CD14-positive monocyte (primary cell): ENCODE measurements at regions not wholly inside any gene's neighbourhood (a gene's known extent, or its start where the extent isn't known, plus 50 kb on each side); places are given as distances from the start of the nearest gene placed in this dataset.

Experiments
- DNase-seq, 3 donors: peaks; one replicate each; pipeline ENCODE4 v3.0.0-alpha.2; 2011 to 2022
- H2AFZ ChIP-seq: 2 replicates; pipeline ENCODE4 v1.6.0; 2012; ENCODE audit warnings: mild to moderate bottlenecking, low read depth, low read length, inconsistent platforms; ENCODE audit not compliant: insufficient read depth, poor library complexity, severe bottlenecking
- H3K27ac ChIP-seq, 2 donors: 1 replicate in 1 of 2; 2 replicates in 1 of 2; pipeline ENCODE4 v1.5.1; 2012 to 2013; ENCODE audit warnings: low read length in 2 of 2, control low read depth in 1 of 2, inconsistent platforms in 1 of 2, low read depth in 1 of 2, mild to moderate bottlenecking in 1 of 2
- H3K27me3 ChIP-seq, 2 donors: one replicate each; pipeline versions ENCODE4 v1.6.0 to v1.6.1; 2011 to 2013; ENCODE audit warnings: low read length in 2 of 2; ENCODE audit not compliant: control insufficient read depth in 2 of 2, insufficient read depth in 2 of 2
- H3K36me3 ChIP-seq, 2 donors: replicated peaks in 1 of 2; 1 replicate in 1 of 2; 2 replicates in 1 of 2; pipeline versions ENCODE4 v1.5.1 to v1.6.1; 2012 to 2013; ENCODE audit warnings: low read length in 2 of 2, control low read depth in 1 of 2, inconsistent platforms in 1 of 2, mild to moderate bottlenecking in 1 of 2; ENCODE audit not compliant: insufficient read depth in 2 of 2, control insufficient read depth in 1 of 2
- H3K4me1 ChIP-seq, 2 donors: 1 replicate in 1 of 2; 2 replicates in 1 of 2; pipeline versions ENCODE4 v1.5.1 to v1.6.1; 2012 to 2013; ENCODE audit warnings: low read length in 2 of 2, control low read depth in 1 of 2, inconsistent platforms in 1 of 2, mild to moderate bottlenecking in 1 of 2, moderate library complexity in 1 of 2; ENCODE audit not compliant: insufficient read depth in 2 of 2, control insufficient read depth in 1 of 2
- H3K4me2 ChIP-seq: replicated peaks from 2 replicates; pipeline ENCODE3; 2012; ENCODE audit warnings: low read length, moderate library complexity, mild to moderate bottlenecking; ENCODE audit not compliant: poor library complexity, severe bottlenecking; ENCODE audit errors: extremely low read depth
- H3K4me3 ChIP-seq, 3 experiments: fragments of 200-600 bp in 1 of 3; sonication (generic) in 1 of 3; replicated peaks in 1 of 3; 1 replicate in 2 of 3; 2 replicates in 1 of 3; pipeline ENCODE4 v1.5.1; 2011 to 2013; ENCODE audit warnings: low read length in 3 of 3, mild to moderate bottlenecking in 3 of 3, control low read depth in 2 of 3, low read depth in 2 of 3, inconsistent platforms in 1 of 3, moderate library complexity in 1 of 3
- H3K79me2 ChIP-seq: 2 replicates; pipeline ENCODE4 v1.6.0; 2012; ENCODE audit warnings: mild to moderate bottlenecking, control low read depth, inconsistent platforms, low read length, moderate library complexity; ENCODE audit not compliant: insufficient read depth
- H3K9ac ChIP-seq: 2 replicates; pipeline ENCODE4 v1.6.0; 2017; ENCODE audit warnings: low read length, mild to moderate bottlenecking; ENCODE audit not compliant: insufficient read depth, poor library complexity, severe bottlenecking
- H3K9me3 ChIP-seq, 2 donors: replicated peaks in 1 of 2; 1 replicate in 1 of 2; 2 replicates in 1 of 2; pipeline versions ENCODE4 v1.5.1 to v1.6.1; 2012 to 2013; ENCODE audit warnings: low read length in 2 of 2, control low read depth in 1 of 2; ENCODE audit not compliant: control insufficient read depth in 1 of 2, insufficient read depth in 1 of 2
- H4K20me1 ChIP-seq: 2 replicates; pipeline ENCODE4 v1.6.0; 2012; ENCODE audit warnings: mild to moderate bottlenecking, low read length, control low read depth, moderate library complexity; ENCODE audit not compliant: insufficient read depth
- H3K27ac Mint-ChIP-seq, 7 donors: one replicate each; pipeline ENCODE4 v1.8.0; 2020; ENCODE audit warnings: mild to moderate bottlenecking in 7 of 7, mixed read lengths in 7 of 7, moderate library complexity in 6 of 7, inconsistent platforms in 2 of 7
- H3K27me3 Mint-ChIP-seq, 3 donors: one replicate each; pipeline ENCODE4 v1.8.0; 2021 to 2022; ENCODE audit warnings: low read depth in 3 of 3, mild to moderate bottlenecking in 3 of 3, mixed read lengths in 3 of 3, moderate library complexity in 3 of 3, inconsistent platforms in 1 of 3
- H3K36me3 Mint-ChIP-seq, 2 donors: one replicate each; pipeline ENCODE4 v1.8.0; 2020; ENCODE audit warnings: mixed read lengths in 2 of 2, inconsistent platforms in 1 of 2, mild to moderate bottlenecking in 1 of 2
- H3K4me1 Mint-ChIP-seq: one replicate; pipeline ENCODE4 v1.8.0; 2020; ENCODE audit warnings: mild to moderate bottlenecking, mixed read lengths
- H3K4me3 Mint-ChIP-seq, 2 donors: one replicate each; pipeline ENCODE4 v1.8.0; 2020; ENCODE audit warnings: mild to moderate bottlenecking in 2 of 2, mixed read lengths in 2 of 2, moderate library complexity in 1 of 2
- H3K9me3 Mint-ChIP-seq, 7 donors: one replicate each; pipeline ENCODE4 v1.8.0; 2020 to 2022; ENCODE audit warnings: mixed read lengths in 7 of 7, mild to moderate bottlenecking in 6 of 7, moderate library complexity in 6 of 7, inconsistent platforms in 2 of 7
- WGBS: methylation state at CpG from one replicate; pipeline ENCODE4 v1.1.5; 2013; ENCODE audit warnings: missing lambda C conversion rate; ENCODE audit not compliant: insufficient coverage; 5-methylcytosine and 5-hydroxymethylcytosine counted together
- intact Hi-C, 2 donors: fragments of 100-400 bp; cut with micrococcal nuclease; formaldehyde crosslinking; loops; one replicate each; pipeline versions ENCODE4 v1.15.0 to v1.15.1; 2023
- TF ChIP-seq, protein P1 (sequence below): fragments of 200-600 bp; IDR thresholded peaks from one replicate; pipeline ENCODE4 v1.8.0; 2022; ENCODE audit warnings: antibody characterized with exemption, mild to moderate bottlenecking

DNA sequence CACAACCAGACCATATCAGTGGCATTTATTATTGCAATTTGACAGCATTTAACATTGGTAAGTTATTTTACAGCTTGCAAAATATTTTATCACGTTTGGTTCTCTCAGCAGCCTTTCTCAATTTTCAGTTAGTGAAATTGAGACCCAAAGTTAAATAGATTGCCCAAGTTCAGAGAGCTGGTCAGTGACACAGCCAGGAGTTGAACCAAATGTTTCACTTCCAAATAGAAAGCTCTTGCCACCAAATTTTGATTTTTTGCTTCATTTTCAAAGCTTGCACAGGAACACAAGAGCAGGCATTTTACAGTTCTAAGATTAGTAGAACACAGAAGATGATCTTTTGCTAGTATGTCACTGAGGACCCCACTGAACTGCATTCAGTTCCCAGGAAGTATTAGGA, 271.5 kb upstream of the C9orf72 start:
- H3K27me3 Mint-ChIP-seq, result peaks cover 2 to 10% (median 5%) of the 10 kb centered on the region in 3 donors
- TF ChIP-seq, protein P1, sequence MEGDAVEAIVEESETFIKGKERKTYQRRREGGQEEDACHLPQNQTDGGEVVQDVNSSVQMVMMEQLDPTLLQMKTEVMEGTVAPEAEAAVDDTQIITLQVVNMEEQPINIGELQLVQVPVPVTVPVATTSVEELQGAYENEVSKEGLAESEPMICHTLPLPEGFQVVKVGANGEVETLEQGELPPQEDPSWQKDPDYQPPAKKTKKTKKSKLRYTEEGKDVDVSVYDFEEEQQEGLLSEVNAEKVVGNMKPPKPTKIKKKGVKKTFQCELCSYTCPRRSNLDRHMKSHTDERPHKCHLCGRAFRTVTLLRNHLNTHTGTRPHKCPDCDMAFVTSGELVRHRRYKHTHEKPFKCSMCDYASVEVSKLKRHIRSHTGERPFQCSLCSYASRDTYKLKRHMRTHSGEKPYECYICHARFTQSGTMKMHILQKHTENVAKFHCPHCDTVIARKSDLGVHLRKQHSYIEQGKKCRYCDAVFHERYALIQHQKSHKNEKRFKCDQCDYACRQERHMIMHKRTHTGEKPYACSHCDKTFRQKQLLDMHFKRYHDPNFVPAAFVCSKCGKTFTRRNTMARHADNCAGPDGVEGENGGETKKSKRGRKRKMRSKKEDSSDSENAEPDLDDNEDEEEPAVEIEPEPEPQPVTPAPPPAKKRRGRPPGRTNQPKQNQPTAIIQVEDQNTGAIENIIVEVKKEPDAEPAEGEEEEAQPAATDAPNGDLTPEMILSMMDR, result no peak
- WGBS, result 80% methylated on average over 1 of the region's 1 CpG
- H3K4me1 ChIP-seq, result no peaks in the 10 kb centered on the region
- no peak overlapping the region for H3K9ac ChIP-seq
- H3K4me3 ChIP-seq, result no peak overlapping the region
- H3K27ac Mint-ChIP-seq, result no peak overlapping the region
- no peaks in the 10 kb centered on the region for H3K4me1 Mint-ChIP-seq
- no peaks in the 10 kb centered on the region for H4K20me1 ChIP-seq
- H3K27me3 ChIP-seq, result no peaks in the 10 kb centered on the region
- H3K9me3 ChIP-seq, result no peaks in the 10 kb centered on the region
- peaks cover 0 to 8% (median 4%) of the 10 kb centered on the region in 7 donors for H3K9me3 Mint-ChIP-seq
- no peak overlapping the region for H2AFZ ChIP-seq
- H3K79me2 ChIP-seq, result no peaks in the 10 kb centered on the region
- no peak overlapping the region for H3K4me3 Mint-ChIP-seq
- no peak overlapping the region for H3K27ac ChIP-seq
- no peak for DNase-seq
- H3K36me3 ChIP-seq, result no peaks in the 10 kb centered on the region
- intact Hi-C loops, result no loop called here
- H3K36me3 Mint-ChIP-seq, result no peaks in the 10 kb centered on the region
- H3K4me2 ChIP-seq, result no peak overlapping the region

DNA sequence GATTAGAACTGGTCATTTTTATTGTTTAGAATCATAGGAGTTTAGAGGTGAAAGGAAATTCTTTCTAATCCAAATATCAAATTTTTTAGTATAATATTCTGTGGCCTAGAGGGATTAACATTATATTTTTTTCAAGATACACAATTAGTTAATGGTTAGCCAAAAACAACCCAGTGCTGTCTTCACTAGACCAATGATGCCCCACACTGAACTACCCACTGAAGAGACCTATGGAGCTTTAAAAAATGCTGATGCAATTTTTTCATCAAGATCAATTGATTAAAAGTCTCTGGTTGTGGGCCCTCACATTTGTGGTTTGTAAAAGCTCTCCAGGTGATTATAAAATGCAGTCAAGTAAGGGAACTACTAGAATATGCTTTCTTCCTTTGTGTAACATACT, 274.1 kb upstream of the C9orf72 start:
- no peaks in the 10 kb centered on the region for H4K20me1 ChIP-seq
- H2AFZ ChIP-seq, result no peak overlapping the region
- H3K79me2 ChIP-seq, result no peaks in the 10 kb centered on the region
- Mint-ChIP-seq H3K36me3 (no peaks in the 10 kb centered on the region), H3K9me3 (peaks cover 0 to 8% (median 4%) of the 10 kb centered on the region in 7 donors), H3K4me1 (no peaks in the 10 kb centered on the region), H3K27ac (no peak overlapping the region), H3K4me3 (no peak overlapping the region), H3K27me3 (peaks cover 0 to 10% (median 7%) of the 10 kb centered on the region in 3 donors)
- no peak overlapping the region for H3K4me2 ChIP-seq
- TF ChIP-seq, protein P1, result no peak
- H3K9ac ChIP-seq, result no peak overlapping the region
- no peaks in the 10 kb centered on the region for H3K4me1 ChIP-seq
- no peaks in the 10 kb centered on the region for H3K27me3 ChIP-seq
- no peaks in the 10 kb centered on the region for H3K9me3 ChIP-seq
- no peak for DNase-seq
- no peak overlapping the region for H3K4me3 ChIP-seq
- intact Hi-C loops, result no loop called here
- H3K36me3 ChIP-seq, result no peaks in the 10 kb centered on the region
- no peak overlapping the region for H3K27ac ChIP-seq
